IMR-90 (cell line): ENCODE measurements at regions not wholly inside any gene's neighbourhood (a gene's known extent, or its start where the extent isn't known, plus 50 kb on each side); places are given as distances from the start of the nearest gene placed in this dataset.

Experiments used
- ATAC-seq: fragments of 200-7000 bp; cut with Tn5 transposase; 2 replicates; pipeline ENCODE4 v1.9.1; 2020; ENCODE audit warnings: low read depth, mild to moderate bottlenecking, moderate library complexity
- BruUV-seq: library from RNA; stranded (reverse); fragments of 400-500 nt; replicated peaks from 2 replicates; lab custom pipeline; 2021; lab: Mats Ljungman, UMichigan
- CTCF ChIA-PET: fragments of 300-600 bp; formaldehyde crosslinking; extraction: SDS; loops from one replicate; lab custom pipeline; 2021; ENCODE audit warnings: antibody characterized with exemption; lab: Yijun Ruan, JAX
- POLR2A ChIA-PET: fragments of 300-600 bp; sonication (Branson Sonifier 250); formaldehyde crosslinking; loops from one replicate; lab custom pipeline; 2022; ENCODE audit warnings: antibody characterized with exemption; ENCODE audit not compliant: unreplicated experiment; lab: Charles Lee
- DNase-seq: peaks from one replicate; pipeline ENCODE4 v3.0.0; 2013
- H2AFZ ChIP-seq: replicated peaks from 2 replicates; pipeline ENCODE3; 2013; ENCODE audit warnings: low read length, mild to moderate bottlenecking; ENCODE audit not compliant: poor library complexity
- H2AK5ac ChIP-seq: 2 replicates; pipeline ENCODE4 v1.6.1; 2013; ENCODE audit warnings: low read depth, low read length, inconsistent platforms
- H2AK9ac ChIP-seq: replicated peaks from 2 replicates; pipeline ENCODE3; 2013; ENCODE audit warnings: mild to moderate bottlenecking, low read depth, low read length, moderate library complexity; ENCODE audit not compliant: poor library complexity
- H2BK120ac ChIP-seq: 2 replicates; pipeline ENCODE4 v1.6.1; 2013; ENCODE audit warnings: low read depth, low read length, inconsistent platforms
- H2BK15ac ChIP-seq: 3 replicates; pipeline ENCODE4 v1.6.1; 2013; ENCODE audit warnings: low read depth, low read length, inconsistent platforms
- H2BK20ac ChIP-seq: 2 replicates; pipeline ENCODE4 v1.6.1; 2013; ENCODE audit warnings: low read depth, mild to moderate bottlenecking, inconsistent platforms, low read length, moderate library complexity
- H2BK5ac ChIP-seq: 2 replicates; pipeline ENCODE4 v1.6.1; 2013; ENCODE audit warnings: mild to moderate bottlenecking, low read depth, low read length, inconsistent platforms; ENCODE audit not compliant: poor library complexity, severe bottlenecking
- H3K14ac ChIP-seq: replicated peaks from 2 replicates; pipeline ENCODE4 v1.6.1; 2013; ENCODE audit warnings: low read depth, low read length, inconsistent platforms
- H3K18ac ChIP-seq: 2 replicates; pipeline ENCODE4 v1.6.1; 2013; ENCODE audit warnings: low read depth, low read length, control low read depth
- H3K23ac ChIP-seq: 2 replicates; pipeline ENCODE4 v1.6.1; 2013; ENCODE audit warnings: low read depth, low read length, inconsistent platforms
- H3K27ac ChIP-seq: 2 replicates; pipeline ENCODE4 v1.5.1; 2013; ENCODE audit warnings: mild to moderate bottlenecking, control low read depth, low read length; ENCODE audit not compliant: insufficient read depth
- H3K27me3 ChIP-seq: 2 replicates; pipeline ENCODE4 v1.6.1; 2013; ENCODE audit warnings: low read length; ENCODE audit not compliant: control insufficient read depth, insufficient read depth
- H3K36me3 ChIP-seq: 2 replicates; pipeline ENCODE4 v1.6.1; 2013; ENCODE audit warnings: low read length, mixed read lengths; ENCODE audit not compliant: control insufficient read depth, insufficient read depth
- H3K4ac ChIP-seq: 2 replicates; pipeline ENCODE4 v1.6.1; 2013; ENCODE audit warnings: low read depth, low read length, inconsistent platforms
- H3K4me1 ChIP-seq: 2 replicates; pipeline ENCODE4 v1.6.1; 2013; ENCODE audit warnings: low read length, mixed read lengths; ENCODE audit not compliant: control insufficient read depth, insufficient read depth
- H3K4me2 ChIP-seq: 2 replicates; pipeline ENCODE4 v1.6.1; 2013; ENCODE audit warnings: low read depth, mild to moderate bottlenecking, control low read depth, low read length, moderate library complexity
- H3K4me3 ChIP-seq: 2 replicates; pipeline ENCODE4 v1.5.1; 2013; ENCODE audit warnings: low read depth, mild to moderate bottlenecking, control low read depth, low read length, moderate library complexity; ENCODE audit not compliant: insufficient read depth
- H3K56ac ChIP-seq: 2 replicates; pipeline ENCODE4 v1.6.1; 2013; ENCODE audit warnings: low read length, inconsistent platforms; ENCODE audit not compliant: insufficient read depth; ENCODE audit errors: extremely low read depth
- H3K79me1 ChIP-seq, 2 experiments: 2 replicates each; pipeline ENCODE4 v1.6.1; 2013; ENCODE audit warnings: low read length in 2 of 2, inconsistent platforms in 1 of 2, low read depth in 1 of 2
- H3K9ac ChIP-seq: 2 replicates; pipeline ENCODE4 v1.6.1; 2013; ENCODE audit warnings: low read depth, low read length, control low read depth
- H3K9me1 ChIP-seq: 2 replicates; pipeline ENCODE4 v1.6.1; 2013; ENCODE audit warnings: low read length, inconsistent platforms; ENCODE audit not compliant: insufficient read depth
- H3K9me3 ChIP-seq: 2 replicates; pipeline ENCODE4 v1.6.1; 2013; ENCODE audit warnings: low read length; ENCODE audit not compliant: control insufficient read depth, insufficient read depth
- H4K20me1 ChIP-seq: 2 replicates; pipeline ENCODE4 v1.6.1; 2013; ENCODE audit warnings: low read length, inconsistent platforms; ENCODE audit not compliant: insufficient read depth
- H4K5ac ChIP-seq: 2 replicates; pipeline ENCODE4 v1.6.1; 2013; ENCODE audit warnings: mild to moderate bottlenecking, low read depth, low read length, control low read depth
- H4K8ac ChIP-seq, 2 experiments: 2 replicates each; pipeline ENCODE4 v1.6.1; 2013; ENCODE audit warnings: low read depth in 2 of 2, low read length in 2 of 2, control low read depth in 1 of 2, inconsistent platforms in 1 of 2
- H4K91ac ChIP-seq: 2 replicates; pipeline ENCODE4 v1.6.1; 2013; ENCODE audit warnings: low read depth, low read length, inconsistent platforms; ENCODE audit not compliant: insufficient read depth
- MAFK ChIP-seq: IDR thresholded peaks from 2 replicates; pipeline ENCODE4 v1.6.1; 2012; ENCODE audit warnings: low read depth, low read length, improper control_type of control experiment
- MXI1 ChIP-seq: IDR thresholded peaks from 2 replicates; pipeline ENCODE4 v1.6.1; 2012; ENCODE audit warnings: low read depth, mild to moderate bottlenecking, low read length, moderate library complexity, borderline replicate concordance
- NFE2L2 ChIP-seq: fragments of 150-350 bp; IDR thresholded peaks from 2 replicates; pipeline ENCODE4 v1.6.1; 2016; ENCODE audit warnings: low read depth, mild to moderate bottlenecking, low read length
- RAD21 ChIP-seq: IDR thresholded peaks from 2 replicates; pipeline ENCODE4 v1.6.1; 2012; ENCODE audit warnings: low read length, improper control_type of control experiment
- WGBS, 2 experiments: methylation state at CpG; one replicate each; pipeline versions ENCODE4 v1.1.5 to v1.1.7; 2013; ENCODE audit warnings: missing lambda C conversion rate in 2 of 2; ENCODE audit not compliant: insufficient read length in 1 of 2; ENCODE audit errors: extremely low coverage in 2 of 2; 5-methylcytosine and 5-hydroxymethylcytosine counted together
- dilution Hi-C: fragments of 300-500 bp; cut with HindIII; formaldehyde crosslinking; loops from one replicate; pipeline ENCODE4 v1.14.3; 2018; ENCODE audit warnings: low sequenced_read_pairs; ENCODE audit not compliant: unreplicated experiment
- in situ Hi-C: fragments of 300-500 bp; cut with MboI; formaldehyde crosslinking; loops from 3 replicates; pipeline ENCODE4 v1.14.3; 2019; ENCODE audit warnings: low sequenced_read_pairs, inconsistent platforms, mixed read lengths
- intact Hi-C: fragments of 100-400 bp; cut with micrococcal nuclease; formaldehyde crosslinking; loops from 2 replicates; pipeline ENCODE4 v1.10.0; 2022

- Histone ChIP-seq H3K36me3 (no peaks in the 10 kb centered on the region), H3K9me3 (peaks cover 48% of the 10 kb centered on the region)
- CTCF ChIA-PET: no interaction called here
These were observed 89.0 kb upstream of the TCERG1L start for GRCh38 chr10:131400513-131400912.

More at GRCh38 chr10:131400513-131400912, 89.0 kb upstream of the TCERG1L start:
- dilution Hi-C loops (no loop called here), in situ Hi-C loops (no loop called here), intact Hi-C loops (no loop called here)
- H2BK20ac ChIP-seq: no peak overlapping the region
- H3K4me3 ChIP-seq: no peak overlapping the region
- H3K9me1 ChIP-seq: no peaks in the 10 kb centered on the region
- WGBS, 2 experiments: no CpG with 5 or more reads among the region's 5 CpGs
- H4K20me1 ChIP-seq: no peaks in the 10 kb centered on the region
- no peak overlapping the region for H3K23ac ChIP-seq
- H3K14ac ChIP-seq: no peak overlapping the region
- H2BK120ac ChIP-seq: no peak overlapping the region
- H3K4me1 ChIP-seq: no peaks in the 10 kb centered on the region
- no peak overlapping the region for H4K5ac ChIP-seq
- no peak overlapping the region for H2AFZ ChIP-seq
- H3K9ac ChIP-seq: no peak overlapping the region
- no peak for TF ChIP-seq MAFK
- TF ChIP-seq NFE2L2: no peak
- TF ChIP-seq RAD21: no peak
- TF ChIP-seq MXI1: no peak
- H3K4me2 ChIP-seq: no peak overlapping the region
- no peak overlapping the region for H3K4ac ChIP-seq
- no peak overlapping the region for H3K27ac ChIP-seq
- no peak overlapping the region for H2AK5ac ChIP-seq
- no peak overlapping the region for H2BK5ac ChIP-seq
- no peak overlapping the region for H4K91ac ChIP-seq
- POLR2A ChIA-PET: no interaction called here
- no peak for DNase-seq
- H2BK15ac ChIP-seq: no peak overlapping the region
- H3K18ac ChIP-seq: no peak overlapping the region
- BruUV-seq: no TSS peak
- H2AK9ac ChIP-seq: no peak overlapping the region
- no peaks in the 10 kb centered on the region for H3K27me3 ChIP-seq
- H3K56ac ChIP-seq: no peak overlapping the region
- no peak overlapping the region for H4K8ac ChIP-seq
- H3K79me1 ChIP-seq: no peaks in the 10 kb centered on the region
- ATAC-seq: no peak
